HG02798 (cell line): ENCODE measurements at regions not wholly inside any gene's neighbourhood (a gene's known extent, or its start where the extent isn't known, plus 50 kb on each side); places are given as distances from the start of the nearest gene placed in this dataset.

Source experiments
- ATAC-seq: cut with Tn5 transposase; IDR thresholded peaks from one replicate; pipeline ENCODE4 v1.9.1; 2021; ENCODE audit warnings: mild to moderate bottlenecking; ENCODE audit not compliant: unreplicated experiment, poor library complexity

- ATAC-seq: no peak
Observed at GRCh38 chr22:46074771-46075551, 75.4 kb upstream of the PPARA start.

GRCh38 chr22:46075764-46076531, 74.4 kb upstream of the PPARA start:
- ATAC-seq: no peak

- no peak for ATAC-seq
Observed at GRCh38 chr22:46076651-46077339, 73.5 kb upstream of the PPARA start.

- no peak for ATAC-seq
Observed at GRCh38 chr22:46077669-46078099, 72.6 kb upstream of the PPARA start.

DNA sequence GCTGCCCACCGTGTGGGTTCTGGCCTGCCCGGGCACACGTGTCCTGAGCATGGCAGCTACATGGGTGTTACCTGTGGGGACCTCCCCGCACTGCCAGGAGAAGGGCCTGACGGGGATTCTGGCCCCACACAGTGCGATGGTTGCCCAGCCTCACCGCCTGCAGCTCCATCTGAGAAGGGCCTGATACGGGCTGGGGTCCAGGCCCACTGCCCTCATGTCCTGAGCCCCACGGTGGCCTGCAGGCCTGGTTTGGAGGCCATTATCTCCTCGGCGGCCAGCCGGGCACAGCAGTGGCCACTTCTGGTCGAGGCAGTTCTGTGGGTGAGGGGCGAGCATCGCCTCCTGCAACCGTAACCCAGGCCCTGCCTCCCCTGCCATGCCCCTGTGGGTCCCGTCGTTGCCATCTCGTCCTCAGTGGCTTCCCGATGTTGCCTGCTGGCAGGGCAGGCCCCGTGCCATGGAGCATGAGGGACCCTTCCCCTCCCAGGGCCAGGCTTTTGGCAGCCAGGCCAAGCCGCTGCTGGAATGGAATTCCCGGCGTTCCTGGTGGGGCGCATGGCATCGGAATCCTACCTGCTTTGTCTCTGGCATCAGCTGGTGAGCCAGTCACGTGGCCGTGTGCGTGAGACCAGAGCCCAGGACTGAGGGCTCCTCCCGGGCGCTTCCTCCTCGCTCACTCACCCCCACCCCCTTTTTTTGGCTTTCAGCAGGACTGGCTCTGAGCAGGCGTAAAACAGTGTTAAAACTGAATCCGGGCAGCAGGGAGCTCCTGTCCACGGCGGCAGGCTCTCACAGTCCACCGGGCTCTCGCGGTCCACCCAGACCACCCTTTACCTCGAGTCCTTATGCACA, 71.9 kb upstream of the PPARA start:
- no peak for ATAC-seq

DNA sequence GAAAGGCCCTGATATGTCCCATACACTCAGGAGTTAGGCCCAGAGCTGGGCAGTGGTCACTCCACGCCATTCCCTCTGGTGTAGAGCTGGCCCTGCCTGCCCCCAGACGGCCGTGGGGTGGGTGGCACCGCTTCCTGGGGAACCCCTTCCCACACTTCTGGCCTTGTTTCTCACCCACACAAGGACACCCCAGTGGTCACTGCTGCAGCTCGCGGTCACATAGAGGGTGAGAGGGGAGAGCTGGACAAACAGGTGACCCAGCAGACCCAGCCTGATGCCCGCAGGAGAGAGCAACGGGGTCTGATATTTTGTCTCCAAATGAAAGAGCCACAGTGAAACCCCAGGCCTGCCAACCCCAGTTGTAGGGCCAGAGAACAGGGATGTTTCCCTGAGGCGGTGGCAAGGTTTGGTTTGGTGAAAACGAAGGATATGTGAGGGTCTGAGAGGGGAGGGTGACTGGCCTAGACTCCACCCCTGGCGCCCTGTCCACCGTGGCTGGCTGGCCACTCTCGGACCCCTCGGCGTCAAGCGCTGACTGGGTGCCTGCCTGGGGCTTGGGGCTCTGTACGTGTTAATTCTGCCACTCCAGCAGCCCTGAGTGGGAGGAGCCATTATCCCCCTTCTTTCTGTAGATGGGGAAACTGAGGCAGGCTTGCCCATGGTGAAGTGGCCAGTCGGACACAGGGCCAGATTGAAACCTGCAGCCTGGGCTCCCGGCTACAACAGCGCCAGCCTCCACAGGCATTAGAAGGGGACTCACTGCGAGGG, 71.0 kb upstream of the PPARA start:
- no peak for ATAC-seq

- no peak for ATAC-seq
Observed at GRCh38 chr22:46079861-46080821, 70.2 kb upstream of the PPARA start.

- no peak for ATAC-seq
Observed at GRCh38 chr22:46081036-46081830, 69.1 kb upstream of the PPARA start.

GRCh38 chr22:46081831-46082210, 68.5 kb upstream of the PPARA start:
- no peak for ATAC-seq

- ATAC-seq: no peak
Observed at GRCh38 chr22:46082633-46083032, 67.7 kb upstream of the PPARA start.

DNA sequence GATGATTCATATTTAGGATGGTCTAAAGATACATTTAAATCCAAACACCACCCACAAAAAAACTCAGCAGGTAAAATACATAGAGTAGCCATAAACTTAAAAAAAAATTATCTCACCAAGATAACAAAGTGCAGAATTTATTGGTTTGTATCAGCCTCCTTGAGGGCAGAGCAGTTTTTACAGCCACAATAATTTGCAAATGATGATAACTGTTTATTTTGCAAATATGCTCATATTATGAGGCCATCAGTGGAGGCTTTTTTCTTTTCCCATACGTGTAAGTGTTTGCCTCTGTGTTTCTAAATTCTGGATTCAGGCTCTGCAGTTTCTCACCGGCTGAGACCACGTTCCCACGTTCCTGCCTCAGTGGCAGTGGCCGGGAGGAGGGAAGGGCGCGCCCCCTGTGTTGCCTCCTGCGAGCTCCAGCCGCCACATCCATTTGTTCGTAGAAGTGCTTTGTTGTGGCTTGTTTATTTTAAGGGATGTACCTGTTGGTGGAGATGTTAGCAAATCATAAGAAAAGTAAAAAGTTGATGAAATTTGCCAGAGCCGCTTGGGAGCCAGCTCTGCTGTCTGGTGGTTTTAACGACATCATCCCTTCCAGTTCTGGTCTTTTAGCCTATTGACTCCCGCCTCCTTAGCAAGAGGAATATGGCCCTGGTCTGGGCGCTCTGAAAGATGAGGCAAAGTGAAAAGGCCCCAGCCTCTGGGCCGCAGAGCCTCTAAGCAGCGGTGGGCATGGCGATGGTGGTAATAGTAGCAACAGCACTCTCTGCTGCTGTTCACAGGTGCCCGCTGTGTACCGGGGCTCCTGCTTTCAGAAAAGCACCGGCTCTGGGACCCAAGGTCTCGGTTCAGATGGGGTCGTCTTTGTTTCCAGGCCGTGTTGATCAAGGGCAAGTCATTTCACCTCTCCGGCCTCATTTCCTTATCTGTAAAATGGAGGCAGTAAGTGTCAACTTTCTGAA, 66.7 kb upstream of the PPARA start:
- ATAC-seq: no peak

GRCh38 chr22:46084376-46084775, 66.0 kb upstream of the PPARA start:
- ATAC-seq: no peak

- no peak for ATAC-seq
Observed at GRCh38 chr22:46084943-46085827, 65.1 kb upstream of the PPARA start.

DNA sequence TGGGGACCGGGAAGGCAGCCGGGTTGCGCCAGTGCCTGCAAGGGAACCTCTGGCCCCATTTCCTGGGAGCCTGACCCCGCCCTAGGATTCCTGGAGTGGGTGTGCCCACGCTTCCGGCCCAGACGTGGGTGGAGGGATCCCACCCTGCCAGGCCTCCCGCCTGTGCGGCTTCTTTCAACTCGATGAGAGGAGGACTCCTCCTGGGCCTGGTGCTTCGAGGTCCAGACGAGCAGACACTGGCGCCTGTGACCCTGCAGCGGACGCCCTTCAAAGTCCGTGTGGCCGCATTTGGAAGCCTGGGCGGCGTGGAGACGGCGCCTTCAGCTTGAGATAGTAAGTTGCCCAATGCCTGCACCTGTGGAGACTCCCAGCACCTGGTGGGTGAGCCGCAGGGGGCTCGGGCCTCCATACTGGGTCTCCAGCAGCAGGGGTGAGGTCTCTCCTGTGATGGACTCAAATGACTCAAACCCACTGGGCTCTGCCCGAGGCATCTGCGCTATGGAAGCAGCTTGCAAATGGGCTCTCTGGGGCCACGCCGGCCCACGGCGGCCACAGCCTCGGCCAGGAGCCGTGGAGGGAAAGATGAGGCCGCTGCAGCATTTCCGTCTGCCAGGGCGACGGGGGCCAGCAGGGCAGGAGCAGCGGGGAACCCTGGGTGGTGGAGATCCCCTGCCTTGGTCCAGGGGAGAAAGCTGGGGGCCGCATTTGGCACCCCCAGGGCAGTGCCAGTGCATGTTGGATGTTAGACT, 64.3 kb upstream of the PPARA start:
- ATAC-seq: no peak
